Body of pancreas (tissue), 4 donors: ENCODE measurements at regions not wholly inside any gene's neighbourhood (a gene's known extent, or its start where the extent isn't known, plus 50 kb on each side); places are given as distances from the start of the nearest gene placed in this dataset.

ENCODE experiments used
- POLR2A ChIP-seq, 3 donors: fragments of 450-650 bp; IDR thresholded peaks; one replicate each; pipeline ENCODE4 v1.6.1; 2016; ENCODE audit warnings: antibody characterized with exemption in 3 of 3, mild to moderate bottlenecking in 2 of 3
- TF ChIP-seq, protein P1 (sequence below), 7 experiments: fragments of 450-650 bp in 4 of 7; fragments of 200-600 bp in 3 of 7; sonication (generic) in 3 of 7; IDR thresholded peaks; one replicate each; pipeline ENCODE4 v1.5.1; 2016 to 2019; ENCODE audit warnings: antibody characterized with exemption in 7 of 7

DNA sequence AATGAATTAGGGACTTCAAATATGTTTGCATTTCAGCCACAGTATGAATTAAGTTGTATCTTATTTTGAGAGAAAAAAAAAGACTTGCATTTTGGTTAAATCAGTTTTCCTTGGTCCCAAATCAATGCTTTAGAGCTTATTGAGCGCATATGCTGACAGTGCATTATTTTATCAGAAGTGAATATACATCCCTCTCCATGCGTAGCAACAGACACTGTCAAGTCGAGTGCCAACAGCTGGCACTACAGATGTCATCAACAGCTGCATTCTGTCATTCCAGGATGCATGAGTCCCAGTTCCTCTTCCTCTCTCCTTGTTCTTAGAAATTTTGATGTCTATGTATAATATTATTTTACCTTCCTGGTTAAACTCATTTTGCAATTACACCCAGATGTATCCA is 156.1 kb upstream of the FOXB1 start:
- TF ChIP-seq, protein P1, sequence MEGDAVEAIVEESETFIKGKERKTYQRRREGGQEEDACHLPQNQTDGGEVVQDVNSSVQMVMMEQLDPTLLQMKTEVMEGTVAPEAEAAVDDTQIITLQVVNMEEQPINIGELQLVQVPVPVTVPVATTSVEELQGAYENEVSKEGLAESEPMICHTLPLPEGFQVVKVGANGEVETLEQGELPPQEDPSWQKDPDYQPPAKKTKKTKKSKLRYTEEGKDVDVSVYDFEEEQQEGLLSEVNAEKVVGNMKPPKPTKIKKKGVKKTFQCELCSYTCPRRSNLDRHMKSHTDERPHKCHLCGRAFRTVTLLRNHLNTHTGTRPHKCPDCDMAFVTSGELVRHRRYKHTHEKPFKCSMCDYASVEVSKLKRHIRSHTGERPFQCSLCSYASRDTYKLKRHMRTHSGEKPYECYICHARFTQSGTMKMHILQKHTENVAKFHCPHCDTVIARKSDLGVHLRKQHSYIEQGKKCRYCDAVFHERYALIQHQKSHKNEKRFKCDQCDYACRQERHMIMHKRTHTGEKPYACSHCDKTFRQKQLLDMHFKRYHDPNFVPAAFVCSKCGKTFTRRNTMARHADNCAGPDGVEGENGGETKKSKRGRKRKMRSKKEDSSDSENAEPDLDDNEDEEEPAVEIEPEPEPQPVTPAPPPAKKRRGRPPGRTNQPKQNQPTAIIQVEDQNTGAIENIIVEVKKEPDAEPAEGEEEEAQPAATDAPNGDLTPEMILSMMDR (IDR thresholded peaks at IDR 0.05): no peak
- TF ChIP-seq POLR2A (IDR thresholded peaks at IDR 0.05): no peak
